HL-60 (cell line): ENCODE measurements at regions not wholly inside any gene's neighbourhood (a gene's known extent, or its start where the extent isn't known, plus 50 kb on each side); places are given as distances from the start of the nearest gene placed in this dataset.

ENCODE experiments used
- DNase-seq, 2 experiments: peaks; one replicate each; pipeline ENCODE4 v3.0.0-alpha.2; 2010 to 2020; ENCODE audit warnings: low read depth in 1 of 2, low spot score in 1 of 2
- H3K27ac ChIP-seq: fragments of 250-450 bp; sonication (Bioruptor Pico); replicated peaks from 2 replicates; pipeline ENCODE4 v1.5.1; 2020; ENCODE audit warnings: mild to moderate bottlenecking, moderate library complexity
- H3K27me3 ChIP-seq: fragments of 250-450 bp; sonication (Bioruptor Pico); 2 replicates; pipeline ENCODE4 v1.5.1; 2021; ENCODE audit warnings: mild to moderate bottlenecking, moderate library complexity; ENCODE audit not compliant: insufficient read depth, poor library complexity, severe bottlenecking
- H3K4me3 ChIP-seq: replicated peaks from 2 replicates; pipeline ENCODE4 v1.5.1; 2011; ENCODE audit warnings: mild to moderate bottlenecking, control low read depth, low read length; ENCODE audit not compliant: insufficient read depth
- CTCF ChIP-seq: IDR thresholded peaks from one replicate; pipeline ENCODE4 v1.5.1; 2011; ENCODE audit warnings: low read length, control low read depth, inconsistent platforms; ENCODE audit not compliant: insufficient read depth
- GABPA ChIP-seq: IDR thresholded peaks from 2 replicates; pipeline ENCODE4 v1.6.1; 2012; ENCODE audit warnings: low read depth
- POLR2AphosphoS5 ChIP-seq: IDR thresholded peaks from 2 replicates; pipeline ENCODE4 v1.6.1; 2012; ENCODE audit warnings: low read depth
- REST ChIP-seq: IDR thresholded peaks from 2 replicates; pipeline ENCODE4 v1.6.1; 2012; ENCODE audit warnings: low read depth; ENCODE audit not compliant: insufficient replicate concordance
- SPI1 ChIP-seq: IDR thresholded peaks from 2 replicates; pipeline ENCODE4 v1.6.1; 2012; ENCODE audit warnings: low read depth, mild to moderate bottlenecking, borderline replicate concordance

- no peak for TF ChIP-seq SPI1
- TF ChIP-seq GABPA: no peak
- no peak for TF ChIP-seq POLR2AphosphoS5
- TF ChIP-seq CTCF: no peak
- TF ChIP-seq REST: no peak
- H3K27me3 ChIP-seq: no peaks in the 10 kb centered on the region
- no peak overlapping the region for H3K4me3 ChIP-seq
- DNase-seq: no peak
- H3K27ac ChIP-seq: no peak overlapping the region
Measured at GRCh38 chr10:109205929-109206585, 717.3 kb downstream of the XPNPEP1 start.

GRCh38 chr10:109203646-109204353 is 719.5 kb downstream of the XPNPEP1 start:
- Histone ChIP-seq H3K4me3 (no peak overlapping the region), H3K27me3 (no peaks in the 10 kb centered on the region), H3K27ac (no peak overlapping the region)
- no peak for DNase-seq
- TF ChIP-seq POLR2AphosphoS5: no peak
- TF ChIP-seq SPI1: no peak
- TF ChIP-seq GABPA: no peak
- no peak for TF ChIP-seq CTCF
- TF ChIP-seq REST: no peak

GRCh38 chr10:109202111-109202510 is 721.2 kb downstream of the XPNPEP1 start:
- no peak for TF ChIP-seq SPI1
- TF ChIP-seq POLR2AphosphoS5: no peak
- no peak for TF ChIP-seq GABPA
- TF ChIP-seq CTCF: no peak
- TF ChIP-seq REST: no peak
- no peak overlapping the region for H3K4me3 ChIP-seq
- H3K27ac ChIP-seq: no peak overlapping the region
- no peak for DNase-seq
- H3K27me3 ChIP-seq: no peaks in the 10 kb centered on the region
